ENCODE measurements at regions not wholly inside any gene's neighbourhood (a gene's known extent, or its start where the extent isn't known, plus 50 kb on each side); places are given as distances from the start of the nearest gene placed in this dataset.

DNA sequence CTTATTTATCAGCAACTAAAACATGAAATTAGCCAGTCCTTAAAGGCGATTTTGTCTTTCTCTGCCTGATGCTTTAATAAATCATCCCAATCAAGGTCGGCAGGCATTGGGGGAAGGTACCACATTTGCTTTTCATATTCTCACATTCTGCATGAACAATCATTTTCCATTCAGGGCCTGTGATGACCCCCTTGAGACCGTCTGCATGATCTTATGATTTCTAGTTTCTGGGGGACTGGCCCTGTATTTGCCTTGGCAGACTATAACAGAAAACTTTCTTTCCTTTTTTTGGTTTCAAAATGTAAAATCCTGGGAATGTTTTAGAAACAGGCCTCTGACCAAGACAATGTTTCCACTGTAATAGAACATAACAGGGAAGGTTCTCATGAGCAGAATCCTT lies 296.8 kb downstream of the IDS start:
- Histone ChIP-seq H3K27me3 (ENCODE audit: control insufficient read depth, insufficient read depth, low read length) (no peaks in the 10 kb centered on the region), H3K4me1 (ENCODE audit: control insufficient read depth in 2 of 3, insufficient read depth in 2 of 3, low read depth in 1 of 3, low read length in 3 of 3) (no peaks in the 10 kb centered on the region), H3K36me3 (ENCODE audit: control insufficient read depth in 2 of 3, insufficient read depth in 3 of 3, low read length in 3 of 3) (no peaks in the 10 kb centered on the region), H3K9me3 (ENCODE audit: control insufficient read depth in 2 of 3, insufficient read depth in 1 of 3, low read length in 3 of 3) (no peaks in the 10 kb centered on the region), H3K4me3 (ENCODE audit: low read length in 3 of 3) (no peak overlapping the region), H3K27ac (ENCODE audit: low read depth in 2 of 2, low read length in 2 of 2) (no peak overlapping the region), H3K9ac (ENCODE audit: low read length in 3 of 3) (no peak overlapping the region)
- DNase-seq (no peak), FAIRE-seq (no peak)
- TF ChIP-seq, protein P1, sequence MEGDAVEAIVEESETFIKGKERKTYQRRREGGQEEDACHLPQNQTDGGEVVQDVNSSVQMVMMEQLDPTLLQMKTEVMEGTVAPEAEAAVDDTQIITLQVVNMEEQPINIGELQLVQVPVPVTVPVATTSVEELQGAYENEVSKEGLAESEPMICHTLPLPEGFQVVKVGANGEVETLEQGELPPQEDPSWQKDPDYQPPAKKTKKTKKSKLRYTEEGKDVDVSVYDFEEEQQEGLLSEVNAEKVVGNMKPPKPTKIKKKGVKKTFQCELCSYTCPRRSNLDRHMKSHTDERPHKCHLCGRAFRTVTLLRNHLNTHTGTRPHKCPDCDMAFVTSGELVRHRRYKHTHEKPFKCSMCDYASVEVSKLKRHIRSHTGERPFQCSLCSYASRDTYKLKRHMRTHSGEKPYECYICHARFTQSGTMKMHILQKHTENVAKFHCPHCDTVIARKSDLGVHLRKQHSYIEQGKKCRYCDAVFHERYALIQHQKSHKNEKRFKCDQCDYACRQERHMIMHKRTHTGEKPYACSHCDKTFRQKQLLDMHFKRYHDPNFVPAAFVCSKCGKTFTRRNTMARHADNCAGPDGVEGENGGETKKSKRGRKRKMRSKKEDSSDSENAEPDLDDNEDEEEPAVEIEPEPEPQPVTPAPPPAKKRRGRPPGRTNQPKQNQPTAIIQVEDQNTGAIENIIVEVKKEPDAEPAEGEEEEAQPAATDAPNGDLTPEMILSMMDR (IDR thresholded peaks at IDR 0.05; ENCODE audit: borderline replicate concordance, extremely low read depth, insufficient read depth) = no peak
- intact Hi-C loops (cut with DNase I) = no loop called here

DNA sequence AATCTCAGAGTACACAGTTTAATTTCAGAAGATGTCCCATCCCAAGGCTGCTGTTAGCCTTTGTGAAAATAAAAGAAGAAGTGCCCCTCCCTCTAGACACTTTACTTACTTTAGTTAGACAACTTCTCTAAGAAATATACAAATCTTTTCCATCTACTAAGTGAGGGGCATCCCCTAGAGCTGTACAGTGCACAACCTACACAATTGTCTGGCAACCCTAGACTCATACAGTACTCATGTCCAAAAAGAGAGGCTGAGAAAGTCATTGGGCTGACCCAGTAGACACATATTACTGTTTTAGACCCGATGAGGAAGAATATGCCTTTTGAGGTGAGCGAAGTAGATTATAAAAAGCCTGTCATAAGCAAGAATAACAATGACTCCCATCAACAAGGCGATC lies 297.6 kb downstream of the IDS start:
- Histone ChIP-seq H3K4me1 (ENCODE audit: control insufficient read depth in 2 of 3, insufficient read depth in 2 of 3, low read depth in 1 of 3, low read length in 3 of 3) (no peaks in the 10 kb centered on the region), H3K36me3 (ENCODE audit: control insufficient read depth in 2 of 3, insufficient read depth in 3 of 3, low read length in 3 of 3) (no peaks in the 10 kb centered on the region), H3K4me3 (ENCODE audit: low read length in 3 of 3) (no peak overlapping the region), H3K9me3 (ENCODE audit: control insufficient read depth in 2 of 3, insufficient read depth in 1 of 3, low read length in 3 of 3) (no peaks in the 10 kb centered on the region), H3K27ac (ENCODE audit: low read depth in 2 of 2, low read length in 2 of 2) (no peak overlapping the region), H3K27me3 (ENCODE audit: control insufficient read depth, insufficient read depth, low read length) (no peaks in the 10 kb centered on the region), H3K9ac (ENCODE audit: low read length in 3 of 3) (no peak overlapping the region)
- no peak for DNase-seq
- TF ChIP-seq, protein P1 (IDR thresholded peaks at IDR 0.05; ENCODE audit: borderline replicate concordance, extremely low read depth, insufficient read depth) = no peak
- no peak for FAIRE-seq
- intact Hi-C loops (cut with DNase I) = no loop called here

DNA sequence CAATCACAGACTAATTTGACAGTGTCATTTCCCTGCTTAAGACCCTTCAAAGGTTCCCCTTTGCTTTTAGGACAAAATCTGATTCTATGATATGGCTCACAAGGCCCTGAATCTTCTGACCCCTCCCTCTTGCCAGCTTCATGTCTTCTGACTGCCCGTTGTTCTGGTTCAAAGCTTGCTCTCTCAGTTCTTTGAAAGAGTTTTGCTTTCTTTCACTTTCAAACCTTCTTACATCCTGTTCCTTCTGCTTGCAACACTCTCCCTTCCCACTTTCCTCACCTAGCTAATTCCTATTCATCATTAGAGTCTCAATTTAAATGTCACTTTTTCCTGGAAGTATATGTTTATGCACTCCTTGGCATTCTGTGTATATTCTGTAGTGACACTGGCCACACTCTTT lies 299.2 kb downstream of the IDS start:
- H3K4me3 ChIP-seq (ENCODE audit: low read length in 3 of 3) = no peak overlapping the region
- H3K4me1 ChIP-seq (ENCODE audit: control insufficient read depth in 2 of 3, insufficient read depth in 2 of 3, low read depth in 1 of 3, low read length in 3 of 3) = no peaks in the 10 kb centered on the region
- H3K9ac ChIP-seq (ENCODE audit: low read length in 3 of 3) = no peak overlapping the region
- H3K9me3 ChIP-seq (ENCODE audit: control insufficient read depth in 2 of 3, insufficient read depth in 1 of 3, low read length in 3 of 3) = no peaks in the 10 kb centered on the region
- H3K27me3 ChIP-seq (ENCODE audit: control insufficient read depth, insufficient read depth, low read length) = no peaks in the 10 kb centered on the region
- intact Hi-C loops (cut with DNase I) = no loop called here
- TF ChIP-seq, protein P1 (IDR thresholded peaks at IDR 0.05; ENCODE audit: borderline replicate concordance, extremely low read depth, insufficient read depth) = no peak
- DNase-seq (no peak), FAIRE-seq (no peak)
- H3K36me3 ChIP-seq (ENCODE audit: control insufficient read depth in 2 of 3, insufficient read depth in 3 of 3, low read length in 3 of 3) = no peaks in the 10 kb centered on the region
- H3K27ac ChIP-seq (ENCODE audit: low read depth in 2 of 2, low read length in 2 of 2) = no peak overlapping the region

DNA sequence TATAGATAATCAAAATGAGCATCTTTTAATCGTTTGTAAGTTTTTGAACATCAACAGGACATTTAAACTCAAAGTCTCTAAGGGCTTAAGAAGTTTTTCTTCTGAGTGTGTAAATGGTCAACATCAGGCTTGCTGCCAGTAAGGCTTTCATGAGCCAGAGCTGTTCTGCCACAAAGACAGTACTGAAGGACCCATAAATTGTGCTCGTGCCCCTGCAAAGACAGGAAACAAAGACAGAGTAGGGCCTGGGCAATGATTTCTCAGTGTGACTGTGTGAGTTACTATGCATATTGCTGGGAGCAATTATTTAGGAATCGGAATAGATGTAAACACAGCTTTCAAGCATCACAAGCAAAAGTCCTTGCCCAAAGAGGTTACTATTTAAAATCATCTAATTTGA lies 300.0 kb downstream of the IDS start:
- no peak overlapping the region for H3K9ac ChIP-seq (ENCODE audit: low read length in 3 of 3)
- no peaks in the 10 kb centered on the region for H3K4me1 ChIP-seq (ENCODE audit: control insufficient read depth in 2 of 3, insufficient read depth in 2 of 3, low read depth in 1 of 3, low read length in 3 of 3)
- TF ChIP-seq, protein P1 (IDR thresholded peaks at IDR 0.05; ENCODE audit: borderline replicate concordance, extremely low read depth, insufficient read depth) = no peak
- no peak for FAIRE-seq
- H3K36me3 ChIP-seq (ENCODE audit: control insufficient read depth in 2 of 3, insufficient read depth in 3 of 3, low read length in 3 of 3) = no peaks in the 10 kb centered on the region
- no peaks in the 10 kb centered on the region for H3K27me3 ChIP-seq (ENCODE audit: control insufficient read depth, insufficient read depth, low read length)
- intact Hi-C loops (cut with DNase I) = no loop called here
- no peak overlapping the region for H3K27ac ChIP-seq (ENCODE audit: low read depth in 2 of 2, low read length in 2 of 2)
- H3K9me3 ChIP-seq (ENCODE audit: control insufficient read depth in 2 of 3, insufficient read depth in 1 of 3, low read length in 3 of 3) = no peaks in the 10 kb centered on the region
- no peak for DNase-seq
- no peak overlapping the region for H3K4me3 ChIP-seq (ENCODE audit: low read length in 3 of 3)
